Tibial nerve (tissue), 4 donors: ENCODE measurements at regions not wholly inside any gene's neighbourhood (a gene's known extent, or its start where the extent isn't known, plus 50 kb on each side); places are given as distances from the start of the nearest gene placed in this dataset.

Experiments used
- DNase-seq, 2 donors: peaks; one replicate each; pipeline ENCODE4 v3.0.0-alpha.2; 2019; ENCODE audit warnings: low spot score in 2 of 2
- H3K27ac ChIP-seq, 4 donors: fragments of 200-600 bp; sonication (generic) in 3 of 4; one replicate each; pipeline ENCODE4 v1.5.1; 2017 to 2019; ENCODE audit warnings: mild to moderate bottlenecking in 1 of 4
- H3K27me3 ChIP-seq, 2 donors: fragments of 200-600 bp; sonication (generic) in 1 of 2; one replicate each; pipeline versions ENCODE4 v1.5.1 to v1.6.0; 2017 to 2019
- H3K36me3 ChIP-seq, 3 donors: fragments of 200-600 bp; sonication (generic); one replicate each; pipeline ENCODE4 v1.5.1; 2018 to 2019
- H3K4me1 ChIP-seq, 4 donors: fragments of 200-600 bp; sonication (generic) in 3 of 4; one replicate each; pipeline ENCODE4 v1.5.1; 2017 to 2019
- H3K4me3 ChIP-seq, 4 donors: fragments of 200-600 bp; sonication (generic) in 3 of 4; one replicate each; pipeline ENCODE4 v1.5.1; 2017 to 2019; ENCODE audit warnings: mild to moderate bottlenecking in 1 of 4, moderate library complexity in 1 of 4
- H3K9me3 ChIP-seq, 4 donors: fragments of 200-600 bp; sonication (generic) in 3 of 4; one replicate each; pipeline ENCODE4 v1.5.1; 2017 to 2019
- CTCF ChIP-seq, 5 experiments: fragments of 200-600 bp in 3 of 5; fragments of 450-650 bp in 2 of 5; sonication (generic) in 3 of 5; IDR thresholded peaks; one replicate each; pipeline ENCODE4 v1.5.1; 2016 to 2019; ENCODE audit warnings: antibody characterized with exemption in 5 of 5, mild to moderate bottlenecking in 3 of 5, moderate library complexity in 2 of 5
- EP300 ChIP-seq, 2 donors: sonication (generic); formaldehyde crosslinking; IDR thresholded peaks; one replicate each; pipeline ENCODE4 v1.6.1; 2017; ENCODE audit warnings: antibody characterized with exemption in 2 of 2, mild to moderate bottlenecking in 1 of 2
- POLR2A ChIP-seq, 2 donors: fragments of 450-650 bp; IDR thresholded peaks; one replicate each; pipeline ENCODE4 v1.6.1; 2017; ENCODE audit warnings: antibody characterized with exemption in 2 of 2, mild to moderate bottlenecking in 2 of 2, moderate library complexity in 2 of 2
- WGBS, 2 donors: methylation state at CpG; one replicate each; pipeline ENCODE4 v1.1.5; 2018; 5-methylcytosine and 5-hydroxymethylcytosine counted together

GRCh38 chr4:178457286-178457685 is 1015.0 kb upstream of the AGA start:
- Histone ChIP-seq H3K36me3 (no peaks in the 10 kb centered on the region), H3K4me3 (no peak overlapping the region), H3K4me1 (no peaks in the 10 kb centered on the region), H3K27me3 (no peaks in the 10 kb centered on the region), H3K9me3 (no peaks in the 10 kb centered on the region), H3K27ac (no peak overlapping the region)
- DNase-seq, result no peak
- no peak for TF ChIP-seq POLR2A (IDR thresholded peaks at IDR 0.05)
- no peak for TF ChIP-seq CTCF (IDR thresholded peaks at IDR 0.05)
- no peak for TF ChIP-seq EP300 (IDR thresholded peaks at IDR 0.05)

- Histone ChIP-seq H3K27ac (no peak overlapping the region), H3K4me1 (no peaks in the 10 kb centered on the region), H3K36me3 (no peaks in the 10 kb centered on the region), H3K27me3 (no peaks in the 10 kb centered on the region), H3K4me3 (no peak overlapping the region), H3K9me3 (no peaks in the 10 kb centered on the region)
- WGBS, 2 donors, result 47 to 60% methylated on average over 4 of the region's 4 CpGs
- DNase-seq, result no peak
- TF ChIP-seq EP300 (IDR thresholded peaks at IDR 0.05) (no peak), CTCF (IDR thresholded peaks at IDR 0.05) (no peak), POLR2A (IDR thresholded peaks at IDR 0.05) (no peak)
Measured at GRCh38 chr4:178462710-178463109, 1020.5 kb upstream of the AGA start.

- DNase-seq, result no peak
- Histone ChIP-seq H3K4me3 (no peak overlapping the region), H3K9me3 (no peaks in the 10 kb centered on the region), H3K27ac (no peak overlapping the region), H3K36me3 (no peaks in the 10 kb centered on the region), H3K4me1 (peaks cover 0 to 6% (median 0%) of the 10 kb centered on the region in 4 donors), H3K27me3 (no peaks in the 10 kb centered on the region)
- TF ChIP-seq CTCF (IDR thresholded peaks at IDR 0.05) (no peak), POLR2A (IDR thresholded peaks at IDR 0.05) (no peak), EP300 (IDR thresholded peaks at IDR 0.05) (no peak)
- 84 to 91% methylated on average over 2 of the region's 2 CpGs for WGBS, 2 donors
Measured at GRCh38 chr4:178463747-178464146, 1021.5 kb upstream of the AGA start.

GRCh38 chr4:178470996-178471784 is 1029.0 kb upstream of the AGA start:
- no peak overlapping the region for H3K4me3 ChIP-seq
- TF ChIP-seq EP300 (IDR thresholded peaks at IDR 0.05) (no peak), CTCF (IDR thresholded peaks at IDR 0.05) (no peak), POLR2A (IDR thresholded peaks at IDR 0.05) (no peak)
- no peaks in the 10 kb centered on the region for H3K36me3 ChIP-seq
- WGBS, 2 donors, result 56 to 65% methylated on average over 4 of the region's 4 CpGs
- peaks cover 0 to 6% (median 0%) of the 10 kb centered on the region in 4 donors for H3K4me1 ChIP-seq
- no peaks in the 10 kb centered on the region for H3K9me3 ChIP-seq
- DNase-seq, result no peak
- H3K27me3 ChIP-seq, result no peaks in the 10 kb centered on the region
- H3K27ac ChIP-seq, result no peak overlapping the region

- TF ChIP-seq CTCF (IDR thresholded peaks at IDR 0.05) (no peak), EP300 (IDR thresholded peaks at IDR 0.05) (no peak), POLR2A (IDR thresholded peaks at IDR 0.05) (no peak)
- Histone ChIP-seq H3K27ac (no peak overlapping the region), H3K36me3 (no peaks in the 10 kb centered on the region), H3K27me3 (no peaks in the 10 kb centered on the region), H3K9me3 (no peaks in the 10 kb centered on the region), H3K4me3 (no peak overlapping the region), H3K4me1 (peaks cover 0 to 6% (median 0%) of the 10 kb centered on the region in 4 donors)
- no peak for DNase-seq
- WGBS, 2 donors, result 85 to 96% methylated on average over 2 of the region's 2 CpGs
Measured at GRCh38 chr4:178471994-178472393, 1029.8 kb upstream of the AGA start.
